ES-I3 (cell line): ENCODE measurements at regions not wholly inside any gene's neighbourhood (a gene's known extent, or its start where the extent isn't known, plus 50 kb on each side); places are given as distances from the start of the nearest gene placed in this dataset.

ENCODE experiments used
- H3K36me3 ChIP-seq: 2 replicates; pipeline ENCODE4 v1.6.1; 2013; ENCODE audit warnings: mild to moderate bottlenecking, low read length, control low read depth, moderate library complexity; ENCODE audit not compliant: insufficient read depth
- H3K4me1 ChIP-seq: 2 replicates; pipeline ENCODE4 v1.6.1; 2013; ENCODE audit warnings: mild to moderate bottlenecking, control low read depth, low read length; ENCODE audit not compliant: insufficient read depth
- H3K9ac ChIP-seq: 2 replicates; pipeline ENCODE4 v1.6.1; 2013; ENCODE audit warnings: low read depth, mild to moderate bottlenecking, low read length, moderate library complexity
- H3K9me3 ChIP-seq: 2 replicates; pipeline ENCODE4 v1.6.1; 2013; ENCODE audit warnings: mild to moderate bottlenecking, low read length, moderate library complexity; ENCODE audit not compliant: control insufficient read depth, insufficient read depth

- no peaks in the 10 kb centered on the region for H3K36me3 ChIP-seq
- H3K4me1 ChIP-seq, result peaks cover 7% of the 10 kb centered on the region; the same call in 1 of the 2 replicates
- H3K9ac ChIP-seq, result no peak overlapping the region
- peaks cover 4% of the 10 kb centered on the region for H3K9me3 ChIP-seq
Observed at GRCh38 chr13:55783841-55784240, 1356.9 kb upstream of the PRR20A start.

DNA sequence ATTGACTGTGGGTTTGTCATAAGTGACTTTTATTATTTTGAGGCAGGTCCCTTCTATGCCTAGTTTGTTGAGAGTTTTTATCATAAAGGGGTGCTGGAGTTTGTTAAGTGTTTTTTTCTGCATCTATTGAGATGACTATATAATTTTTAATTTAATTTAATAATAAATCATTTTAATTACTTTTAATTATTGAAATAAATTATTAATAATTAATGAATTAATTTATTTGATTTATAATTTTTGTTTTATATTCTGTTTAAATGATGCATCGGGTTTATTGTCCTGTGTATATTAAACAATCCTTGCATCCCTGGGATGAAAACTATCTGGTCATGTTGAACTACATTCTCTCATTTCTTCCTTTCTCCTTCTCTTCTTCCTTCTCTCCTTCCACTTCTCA lies 1352.2 kb upstream of the PRR20A start:
- Histone ChIP-seq H3K9me3 (peaks cover 4% of the 10 kb centered on the region), H3K36me3 (no peaks in the 10 kb centered on the region), H3K4me1 (peaks cover 4% of the 10 kb centered on the region; the same call in 1 of the 2 replicates), H3K9ac (no peak overlapping the region)

DNA sequence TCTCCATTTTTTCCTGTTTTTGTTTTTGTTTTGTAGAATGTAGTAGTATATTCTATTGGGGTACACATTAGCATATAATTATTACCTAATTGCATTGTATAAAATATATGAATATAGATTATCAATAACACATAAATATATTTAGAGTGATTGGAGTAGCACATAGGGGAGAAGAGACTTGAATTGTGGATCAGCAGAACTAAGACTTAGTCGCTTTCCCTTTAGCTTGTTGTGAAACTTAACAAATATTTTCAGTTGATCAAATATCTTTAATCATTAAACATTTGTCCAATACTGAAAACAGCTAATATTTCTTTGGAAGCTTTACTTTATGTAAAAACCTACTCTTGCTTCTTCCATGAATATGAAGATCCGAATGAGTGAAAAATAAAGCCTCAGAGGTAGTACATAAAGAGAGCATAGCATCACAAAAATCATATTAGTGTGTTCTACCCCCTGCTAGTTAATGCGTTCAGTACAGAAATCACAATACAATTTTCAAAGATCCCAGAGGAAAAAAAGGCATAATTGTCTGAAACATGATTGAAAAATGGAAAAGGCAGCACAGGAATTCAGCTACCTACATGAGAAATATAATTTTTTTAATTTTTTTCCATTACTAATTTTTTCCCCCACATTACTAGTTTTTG lies 1348.0 kb upstream of the PRR20A start:
- peaks cover 4% of the 10 kb centered on the region for H3K9me3 ChIP-seq
- H3K4me1 ChIP-seq, result no peaks in the 10 kb centered on the region
- H3K36me3 ChIP-seq, result no peaks in the 10 kb centered on the region
- no peak overlapping the region for H3K9ac ChIP-seq

- Histone ChIP-seq H3K9me3 (peaks cover 7% of the 10 kb centered on the region), H3K4me1 (no peaks in the 10 kb centered on the region), H3K9ac (no peak overlapping the region), H3K36me3 (no peaks in the 10 kb centered on the region)
Observed at GRCh38 chr13:55815458-55816033, 1325.2 kb upstream of the PRR20A start.

DNA sequence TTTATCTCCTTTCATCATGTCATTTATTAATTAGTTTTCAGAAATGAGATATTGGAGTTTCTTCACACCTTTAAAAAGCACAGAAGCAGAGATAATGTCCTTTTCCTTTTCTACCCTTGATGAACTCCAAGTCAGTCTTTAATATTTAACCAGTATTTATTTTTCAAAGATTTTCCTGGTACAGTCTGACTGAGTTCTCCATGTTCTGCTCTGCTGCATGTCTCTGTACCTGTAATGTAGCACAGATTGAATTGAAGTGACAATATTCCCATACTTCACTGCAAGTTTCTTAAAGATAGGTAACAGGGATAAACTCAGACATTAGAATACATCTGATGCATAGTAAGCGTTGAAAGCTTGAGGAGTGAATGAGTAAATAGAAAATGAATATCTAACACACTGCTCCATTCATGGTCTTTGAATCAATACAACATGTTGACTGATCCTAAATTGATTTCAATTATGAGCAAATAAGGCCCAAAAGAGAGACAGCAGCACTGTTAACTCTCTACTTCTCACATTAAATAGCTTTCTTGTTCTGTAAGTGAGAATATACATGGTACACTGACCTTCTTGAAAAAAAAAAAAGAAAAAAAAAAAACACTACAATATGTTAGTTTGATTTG lies 1323.6 kb upstream of the PRR20A start:
- Histone ChIP-seq H3K9ac (no peak overlapping the region), H3K4me1 (no peaks in the 10 kb centered on the region), H3K36me3 (no peaks in the 10 kb centered on the region), H3K9me3 (peaks cover 7% of the 10 kb centered on the region)

- Histone ChIP-seq H3K4me1 (no peaks in the 10 kb centered on the region), H3K36me3 (no peaks in the 10 kb centered on the region), H3K9me3 (no peaks in the 10 kb centered on the region), H3K9ac (no peak overlapping the region)
Observed at GRCh38 chr13:55820817-55821216, 1319.9 kb upstream of the PRR20A start.

- H3K9ac ChIP-seq, result no peak overlapping the region
- peaks cover 13% of the 10 kb centered on the region for H3K9me3 ChIP-seq
- no peaks in the 10 kb centered on the region for H3K4me1 ChIP-seq
Observed at GRCh38 chr13:55869648-55870047, 1271.1 kb upstream of the PRR20A start.

GRCh38 chr13:55887561-55887960 lies 1253.2 kb upstream of the PRR20A start:
- Histone ChIP-seq H3K4me1 (no peaks in the 10 kb centered on the region), H3K9me3 (peaks cover 4% of the 10 kb centered on the region; the same call in 1 of the 2 replicates), H3K9ac (no peak overlapping the region), H3K36me3 (no peaks in the 10 kb centered on the region)

More at GRCh38 chr13:55869648-55870047, 1271.1 kb upstream of the PRR20A start:
- no peaks in the 10 kb centered on the region; the same call in 1 of the 2 replicates for H3K36me3 ChIP-seq

DNA sequence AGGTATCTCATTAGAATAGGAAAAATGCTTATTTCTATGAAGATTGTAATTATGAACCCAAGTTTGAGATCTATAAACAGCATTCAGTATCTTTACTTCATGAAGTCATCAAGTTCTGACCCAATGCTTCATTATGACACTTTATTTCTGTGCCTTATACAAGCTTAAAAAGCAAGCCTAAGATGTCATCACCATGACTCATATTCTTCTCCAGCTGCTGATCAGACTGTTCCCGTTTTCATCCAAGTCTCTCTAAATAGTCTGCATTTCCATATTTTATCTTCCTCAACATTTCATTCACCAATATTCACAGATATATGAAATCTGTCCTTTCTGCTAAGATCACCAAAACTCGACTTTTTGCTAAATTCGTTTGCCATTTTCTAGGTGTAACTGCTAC lies 1247.2 kb upstream of the PRR20A start:
- no peaks in the 10 kb centered on the region for H3K4me1 ChIP-seq
- H3K9ac ChIP-seq, result no peak overlapping the region
- no peaks in the 10 kb centered on the region for H3K36me3 ChIP-seq

GRCh38 chr13:55937180-55937579 lies 1203.5 kb upstream of the PRR20A start:
- H3K4me1 ChIP-seq, result peaks cover 9% of the 10 kb centered on the region; the same call in 1 of the 2 replicates
- no peaks in the 10 kb centered on the region for H3K36me3 ChIP-seq
- no peak overlapping the region for H3K9ac ChIP-seq
- H3K9me3 ChIP-seq, result no peaks in the 10 kb centered on the region

More for the DNA sequence above, 1247.2 kb upstream of the PRR20A start:
- peaks cover 4% of the 10 kb centered on the region; the same call in 1 of the 2 replicates for H3K9me3 ChIP-seq

DNA sequence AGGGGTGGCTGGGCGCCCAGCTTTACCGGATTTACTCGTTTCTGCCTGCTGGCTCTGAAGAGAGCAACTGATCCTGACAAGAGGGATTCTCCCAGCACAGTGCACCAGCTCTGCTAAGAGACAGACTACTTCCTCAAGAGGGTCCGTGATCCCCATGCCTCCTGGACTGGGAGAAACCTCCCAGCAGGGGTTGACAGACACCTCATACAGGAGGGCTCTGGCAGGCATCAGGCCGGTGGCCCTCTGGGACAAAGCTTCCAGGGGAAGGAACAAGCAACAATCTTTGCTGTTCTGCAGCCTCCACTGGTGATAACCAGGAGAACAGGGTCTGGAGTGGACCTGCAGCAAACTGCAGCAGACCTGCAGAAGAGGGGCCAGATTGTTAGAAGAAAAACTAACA lies 1192.5 kb upstream of the PRR20A start:
- Histone ChIP-seq H3K9me3 (no peaks in the 10 kb centered on the region), H3K9ac (no peak overlapping the region)

GRCh38 chr13:55963934-55964333 lies 1176.8 kb upstream of the PRR20A start:
- Histone ChIP-seq H3K9me3 (no peaks in the 10 kb centered on the region), H3K9ac (no peak overlapping the region), H3K4me1 (no peaks in the 10 kb centered on the region), H3K36me3 (no peaks in the 10 kb centered on the region)

More for the DNA sequence above, 1192.5 kb upstream of the PRR20A start:
- Histone ChIP-seq H3K36me3 (no peaks in the 10 kb centered on the region), H3K4me1 (no peaks in the 10 kb centered on the region)

GRCh38 chr13:55967055-55967454 lies 1173.7 kb upstream of the PRR20A start:
- no peaks in the 10 kb centered on the region for H3K9me3 ChIP-seq
- H3K4me1 ChIP-seq, result no peaks in the 10 kb centered on the region

GRCh38 chr13:55977436-55977835 lies 1163.3 kb upstream of the PRR20A start:
- Histone ChIP-seq H3K9me3 (no peaks in the 10 kb centered on the region), H3K36me3 (no peaks in the 10 kb centered on the region), H3K9ac (no peak overlapping the region), H3K4me1 (no peaks in the 10 kb centered on the region)

More at GRCh38 chr13:55967055-55967454, 1173.7 kb upstream of the PRR20A start:
- Histone ChIP-seq H3K36me3 (no peaks in the 10 kb centered on the region), H3K9ac (no peak overlapping the region)

GRCh38 chr13:55981381-55981780 lies 1159.3 kb upstream of the PRR20A start:
- Histone ChIP-seq H3K4me1 (no peaks in the 10 kb centered on the region), H3K9me3 (no peaks in the 10 kb centered on the region), H3K36me3 (no peaks in the 10 kb centered on the region), H3K9ac (no peak overlapping the region)
